HG02981 (cell line): ENCODE measurements at regions not wholly inside any gene's neighbourhood (a gene's known extent, or its start where the extent isn't known, plus 50 kb on each side); places are given as distances from the start of the nearest gene placed in this dataset.
"Not testable (repeated sequence)": the region's sequence is repeated elsewhere in the genome, so short reads cannot be mapped to it uniquely, and the experiment has no call there.

Experiments
- ATAC-seq: cut with Tn5 transposase; IDR thresholded peaks from one replicate; pipeline ENCODE4 v1.9.1; 2021; ENCODE audit warnings: mild to moderate bottlenecking, moderate library complexity; ENCODE audit not compliant: unreplicated experiment

DNA sequence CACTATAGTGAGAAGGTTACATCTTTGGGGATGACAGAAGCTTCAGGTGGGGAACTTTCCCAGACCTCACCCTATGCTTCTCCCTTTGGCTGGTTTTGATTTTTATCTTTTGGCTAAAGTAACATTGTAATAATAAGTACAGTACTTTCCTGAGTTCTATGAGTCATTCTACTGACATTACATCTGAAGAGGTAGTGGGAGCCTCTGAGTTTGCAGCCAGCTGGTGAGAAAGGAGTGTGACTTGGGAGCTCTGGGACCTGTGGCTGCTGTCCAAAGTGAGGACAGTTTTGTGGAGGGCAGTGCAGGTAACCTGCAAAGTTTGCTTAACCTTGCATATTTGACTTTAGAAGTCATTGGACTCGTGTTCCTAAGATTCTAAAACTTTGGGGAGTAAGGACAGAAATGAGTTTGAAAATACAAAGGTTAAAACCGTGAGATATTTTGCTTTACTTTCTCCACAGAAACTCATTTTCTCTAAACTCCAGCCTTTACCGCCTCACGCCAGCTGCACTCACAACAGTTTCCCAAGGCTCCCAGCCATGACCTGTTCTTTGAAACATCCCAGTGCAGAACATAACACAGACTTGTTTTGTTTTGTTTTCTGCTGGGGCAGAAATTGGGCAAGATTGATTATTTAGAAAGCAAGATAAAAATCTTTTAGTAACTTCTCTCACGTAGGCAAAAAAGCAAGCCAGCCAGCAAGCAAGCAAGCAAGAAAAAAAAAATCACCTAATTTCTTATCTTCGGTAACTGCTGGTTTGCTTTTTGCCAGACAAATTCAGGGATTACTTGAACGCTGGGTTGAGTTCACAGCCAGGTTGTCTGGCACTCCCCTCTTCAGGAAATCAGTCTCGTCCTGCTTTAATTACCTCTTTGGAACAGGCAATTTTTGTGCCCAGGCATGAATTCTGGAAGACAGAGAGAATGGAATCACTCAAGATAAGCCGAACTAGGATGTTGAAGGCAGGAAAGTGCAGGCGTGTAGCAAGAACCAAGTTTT, 478.3 kb upstream of the ISX start:
- ATAC-seq, result no peak

GRCh38 chr22:34588871-34589545, 476.9 kb upstream of the ISX start:
- ATAC-seq, result no peak

DNA sequence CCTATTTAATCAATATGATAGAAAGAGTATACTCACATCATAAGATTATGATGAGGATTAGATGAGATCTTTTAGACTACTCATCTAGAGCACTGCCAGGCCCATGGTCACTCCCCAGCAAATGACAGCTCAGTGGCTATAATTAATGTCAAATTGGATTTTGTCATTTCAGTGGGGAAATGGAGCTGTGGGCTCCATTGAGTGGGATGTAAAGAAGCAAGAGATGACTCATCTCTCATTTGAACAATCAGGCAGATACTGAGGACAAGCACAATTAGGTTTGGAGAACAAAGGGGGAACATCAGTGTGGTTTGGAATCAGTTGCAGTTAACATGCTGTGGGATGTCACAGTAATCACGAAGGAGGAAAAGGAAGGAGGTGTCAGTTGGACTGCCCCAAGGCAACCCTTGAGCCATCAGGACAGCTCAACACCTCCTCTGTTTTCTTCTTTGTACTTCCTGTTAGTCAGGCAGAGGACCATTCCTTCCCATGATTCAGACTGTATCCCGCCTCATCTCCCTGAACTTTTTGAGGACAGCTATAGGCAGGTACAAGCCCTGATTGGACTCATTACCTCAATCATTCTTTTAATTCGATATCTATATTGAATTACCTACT, 473.7 kb upstream of the ISX start:
- no peak for ATAC-seq

- no peak for ATAC-seq
Observed at GRCh38 chr22:34599567-34599966, 466.4 kb upstream of the ISX start.

- ATAC-seq, result no peak
Observed at GRCh38 chr22:34604312-34604711, 461.6 kb upstream of the ISX start.

- ATAC-seq, result no peak
Observed at GRCh38 chr22:34608106-34608505, 457.9 kb upstream of the ISX start.

- no peak for ATAC-seq
Observed at GRCh38 chr22:34608540-34609115, 457.3 kb upstream of the ISX start.

- no peak for ATAC-seq
Observed at GRCh38 chr22:34609646-34610045, 456.3 kb upstream of the ISX start.

- ATAC-seq, result no peak
Observed at GRCh38 chr22:34620161-34620560, 445.8 kb upstream of the ISX start.

DNA sequence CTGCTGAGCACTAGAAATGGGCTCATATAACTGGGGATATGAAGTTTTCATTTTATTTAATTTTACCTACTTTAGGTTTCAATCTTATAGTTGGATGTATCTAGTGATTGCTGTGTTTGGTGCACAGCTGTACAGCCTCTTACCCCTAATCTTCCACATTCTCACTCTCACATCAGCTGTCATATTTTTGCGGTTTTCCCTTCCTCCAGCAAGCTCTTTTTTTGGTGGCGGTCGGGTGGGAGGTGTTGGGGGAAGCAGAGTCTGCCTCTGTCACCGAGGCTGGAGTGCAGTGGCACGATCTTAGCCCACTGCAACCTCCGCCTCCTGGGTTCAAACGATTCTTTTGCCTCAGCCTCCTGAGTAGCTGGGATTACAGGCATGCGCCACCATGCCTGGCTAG, 445.1 kb upstream of the ISX start:
- no peak for ATAC-seq

- ATAC-seq, result no peak
Observed at GRCh38 chr22:34622602-34623001, 443.4 kb upstream of the ISX start.

GRCh38 chr22:34623580-34623979, 442.4 kb upstream of the ISX start:
- no peak for ATAC-seq

GRCh38 chr22:34625892-34626291, 440.1 kb upstream of the ISX start:
- not testable (repeated sequence) for ATAC-seq

GRCh38 chr22:34638128-34638527, 427.8 kb upstream of the ISX start:
- ATAC-seq, result no peak

DNA sequence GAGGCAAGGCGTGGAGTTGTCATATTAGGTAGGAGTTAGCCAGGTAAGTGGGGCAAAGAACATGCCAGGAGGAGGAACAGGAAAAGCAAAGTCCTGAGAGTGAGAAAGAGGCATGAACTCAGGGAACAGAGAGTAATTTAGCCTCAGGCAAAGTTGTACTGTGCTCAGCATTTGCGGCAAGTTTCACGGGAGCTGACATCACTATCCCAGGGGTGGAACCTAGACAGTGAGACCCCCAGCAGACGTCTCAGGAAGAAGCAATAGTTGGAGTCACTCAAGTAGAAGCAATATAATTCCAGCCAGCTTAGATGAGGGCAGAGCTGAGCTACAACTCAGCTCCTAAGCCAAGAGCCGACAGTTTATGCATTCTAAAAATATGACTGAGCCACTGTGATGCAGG, 426.0 kb upstream of the ISX start:
- no peak for ATAC-seq

GRCh38 chr22:34645375-34645774, 420.6 kb upstream of the ISX start:
- no peak for ATAC-seq

DNA sequence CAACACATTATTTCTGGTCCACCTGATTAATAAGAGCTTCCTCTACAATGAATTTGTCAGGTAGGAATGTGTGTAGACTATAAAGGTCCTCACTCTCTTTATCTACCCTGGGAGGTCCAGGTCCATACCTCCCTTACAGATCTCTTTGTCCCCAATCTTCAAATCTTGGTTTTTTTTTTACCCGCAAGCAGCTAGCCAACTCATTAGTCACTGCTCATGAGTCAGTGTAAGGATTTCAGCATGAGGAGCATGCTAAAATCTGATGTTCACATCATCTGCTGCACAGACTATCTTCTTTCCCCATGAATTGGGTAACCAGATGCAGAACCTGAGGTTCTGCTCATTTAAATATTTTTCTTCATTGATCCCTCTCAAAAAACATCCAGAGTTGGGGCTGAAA, 397.0 kb upstream of the ISX start:
- ATAC-seq, result no peak

- not testable (repeated sequence) for ATAC-seq
Observed at GRCh38 chr22:34683031-34683430, 382.9 kb upstream of the ISX start.

DNA sequence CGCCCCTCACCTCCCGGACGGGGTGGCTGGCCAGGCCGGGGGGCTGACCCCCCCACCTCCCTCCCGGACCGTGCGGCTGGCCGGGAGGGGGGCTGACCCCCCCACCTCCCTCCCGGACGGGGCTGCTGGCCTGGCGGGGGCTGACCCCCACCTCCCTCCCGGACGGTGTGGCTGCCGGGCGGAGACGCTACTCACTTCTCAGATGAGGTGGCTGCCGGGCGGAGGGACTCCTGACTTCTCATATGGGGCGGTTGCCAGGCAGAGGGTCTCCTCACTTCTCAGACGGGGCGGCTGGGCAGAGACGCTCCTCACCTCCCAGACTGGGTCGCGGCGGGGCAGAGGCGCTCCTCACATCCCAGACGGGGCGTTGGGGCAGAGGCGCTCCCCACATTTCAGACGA, 381.7 kb upstream of the ISX start:
- not testable (repeated sequence) for ATAC-seq

- no peak for ATAC-seq
Observed at GRCh38 chr22:34687116-34687515, 378.8 kb upstream of the ISX start.

DNA sequence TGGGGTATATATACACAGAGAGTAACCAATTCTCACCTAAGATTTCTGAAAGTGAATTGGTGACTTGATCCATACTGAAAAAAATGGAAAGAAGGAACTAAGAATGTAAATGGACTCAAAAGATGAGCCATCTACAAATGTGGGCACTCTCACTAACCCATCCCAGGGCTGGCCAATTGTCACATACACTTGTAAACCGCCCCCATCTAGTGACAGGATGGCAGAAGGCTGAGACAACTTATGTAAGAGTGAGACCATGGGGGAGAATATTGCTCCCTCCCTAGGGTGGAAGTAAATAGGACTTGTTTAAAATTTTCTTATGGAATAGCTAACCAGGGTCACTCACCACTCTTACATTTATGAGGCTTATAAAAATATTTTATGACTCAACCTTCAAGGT, 377.1 kb upstream of the ISX start:
- ATAC-seq, result no peak
